NCI-H510A (cell line): ENCODE measurements at regions not wholly inside any gene's neighbourhood (a gene's known extent, or its start where the extent isn't known, plus 50 kb on each side); places are given as distances from the start of the nearest gene placed in this dataset.

Experiments
- DNase-seq: peaks from one replicate; lab custom pipeline; 2025; lab: John Stamatoyannopoulos, UW

DNA sequence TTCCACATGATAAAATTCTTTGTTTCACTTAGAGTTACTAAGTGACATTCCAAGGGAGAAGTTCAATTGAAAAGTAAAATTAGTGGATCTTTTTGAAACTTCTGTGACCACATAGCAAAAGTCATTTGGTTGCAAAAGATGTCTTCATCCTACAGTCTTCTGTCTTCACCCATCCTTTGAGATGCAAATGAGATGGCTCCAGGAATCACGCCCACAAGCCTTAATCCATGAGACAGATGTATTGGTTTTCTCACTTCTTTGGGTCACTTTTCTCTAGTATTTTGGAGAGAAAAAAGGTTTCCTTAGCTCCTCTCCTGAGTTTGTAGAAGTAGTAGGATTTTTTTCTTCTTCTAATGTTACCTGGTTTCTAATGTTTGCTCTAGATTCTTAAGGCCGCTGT is 259.5 kb upstream of the SLC10A2 start:
- no peak for DNase-seq

DNA sequence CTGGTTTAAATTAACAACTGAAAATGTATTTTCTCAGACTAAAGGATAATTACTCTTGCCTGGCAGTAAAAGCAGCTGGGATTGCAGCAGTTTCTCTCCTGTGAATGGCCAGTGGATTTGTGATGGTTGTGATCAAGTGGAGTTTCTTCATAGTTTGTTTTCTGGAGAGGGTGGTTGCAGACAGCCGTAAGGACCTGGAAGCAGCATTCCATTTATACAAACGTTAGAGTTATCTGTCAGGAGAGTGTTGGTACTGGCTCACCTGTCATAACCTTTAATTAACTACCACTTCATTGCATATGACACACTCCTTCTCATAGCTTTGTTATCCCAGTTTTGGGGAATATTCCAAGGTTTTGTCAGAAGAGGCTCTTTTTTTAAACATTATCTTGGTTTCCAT is 258.4 kb upstream of the SLC10A2 start:
- DNase-seq, result no peak

DNA sequence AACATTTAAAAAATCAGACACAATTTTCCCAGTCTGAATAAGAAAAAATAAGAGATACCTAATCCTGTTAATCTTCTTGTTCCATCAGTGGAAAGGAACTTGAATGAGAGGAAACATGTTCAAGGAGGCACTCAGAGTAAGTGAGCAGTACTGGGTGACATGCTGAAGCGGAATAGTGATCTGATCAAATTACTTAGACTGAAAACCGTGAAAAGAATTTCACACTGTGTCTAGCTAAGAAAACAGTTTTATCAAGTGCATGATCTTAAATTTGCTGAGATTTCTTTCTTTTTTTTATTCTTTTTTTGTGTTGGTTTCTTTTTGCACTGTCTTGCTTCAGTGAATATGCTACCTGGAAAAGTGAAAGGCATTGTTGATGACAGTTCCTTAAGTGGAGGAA is 249.5 kb upstream of the SLC10A2 start:
- DNase-seq, result no peak

DNA sequence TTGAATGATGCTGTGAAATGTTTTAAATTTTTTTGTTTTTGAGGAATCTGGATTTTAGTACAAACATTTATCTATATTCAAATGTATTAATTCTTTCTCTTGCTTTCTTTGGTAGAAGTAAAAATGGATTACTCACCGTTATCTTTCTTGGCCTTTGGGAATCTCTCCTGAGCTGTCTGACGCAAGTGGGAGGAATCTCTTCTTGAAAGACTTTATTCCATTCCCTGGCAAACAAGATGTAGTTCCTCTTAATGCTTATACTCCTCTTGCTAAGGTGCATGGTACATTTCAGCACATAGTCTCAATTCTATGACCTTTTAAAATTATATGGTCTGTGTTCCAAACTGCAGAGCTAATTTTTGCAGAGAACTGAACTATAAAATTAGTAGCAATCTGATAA is 246.2 kb upstream of the SLC10A2 start:
- no peak for DNase-seq

DNA sequence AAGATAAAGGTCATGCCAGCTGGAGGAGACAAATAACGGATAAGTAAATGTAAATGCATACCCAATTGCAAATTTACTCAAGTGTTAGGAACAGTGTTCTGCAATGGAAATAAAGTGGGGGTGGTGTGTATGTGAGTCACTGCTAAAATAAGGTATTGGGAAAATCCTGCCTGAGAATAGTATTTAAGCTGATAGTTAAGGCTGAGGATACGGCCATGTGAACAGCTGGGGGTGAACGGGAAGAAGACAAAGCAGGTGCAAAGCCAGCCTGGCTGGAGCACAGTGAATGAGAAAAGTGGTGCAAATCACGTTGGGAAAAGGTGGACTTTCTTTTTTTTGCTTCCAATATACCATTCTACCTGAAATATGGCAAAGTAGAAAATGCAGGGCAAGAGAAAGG is 242.4 kb upstream of the SLC10A2 start:
- DNase-seq, result no peak

DNA sequence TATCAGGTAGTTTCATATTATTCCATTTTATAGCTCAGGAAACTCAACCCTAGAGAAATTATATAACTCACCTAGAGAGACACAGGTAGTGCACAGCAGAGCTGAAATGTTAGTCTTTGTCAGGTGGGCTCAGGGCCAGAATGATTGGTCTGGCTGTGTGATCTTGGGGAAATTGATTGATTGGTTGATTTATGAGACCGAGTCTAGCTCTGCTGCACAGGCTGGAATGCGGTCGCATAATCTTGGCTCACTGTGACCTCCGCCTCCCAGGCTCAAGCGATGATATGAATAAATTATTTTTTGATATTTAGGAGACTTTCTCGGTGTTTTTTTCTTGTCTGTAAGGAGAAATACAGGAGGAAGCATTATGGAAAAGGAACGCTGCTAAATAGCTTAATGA is 239.9 kb upstream of the SLC10A2 start:
- DNase-seq, result no peak

DNA sequence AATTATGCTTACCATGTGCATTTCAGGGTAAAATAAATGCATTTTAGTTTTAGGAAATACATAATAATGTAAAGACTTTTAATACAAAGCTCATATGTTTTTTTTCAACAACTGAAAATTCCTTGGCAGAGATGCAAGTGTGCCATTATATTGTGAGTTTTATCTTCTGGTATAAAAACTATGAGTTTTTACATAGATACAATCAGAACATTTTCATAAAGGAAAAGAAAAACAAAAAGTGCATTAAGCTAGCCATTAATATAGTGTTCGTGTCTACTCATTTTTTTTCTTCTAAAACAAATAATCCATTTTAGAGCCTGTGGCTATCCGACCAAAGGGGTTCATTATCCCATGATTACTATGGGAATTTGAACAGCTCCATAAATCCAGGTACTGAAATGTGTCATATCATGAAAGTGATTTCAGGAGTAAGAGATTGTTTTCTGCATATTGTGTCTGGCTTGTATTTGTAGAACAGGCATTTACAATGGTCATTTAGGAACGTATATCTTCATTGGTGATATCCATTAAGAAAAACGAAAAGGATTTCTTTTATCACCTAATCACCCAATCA is 236.9 kb upstream of the SLC10A2 start:
- no peak for DNase-seq

DNA sequence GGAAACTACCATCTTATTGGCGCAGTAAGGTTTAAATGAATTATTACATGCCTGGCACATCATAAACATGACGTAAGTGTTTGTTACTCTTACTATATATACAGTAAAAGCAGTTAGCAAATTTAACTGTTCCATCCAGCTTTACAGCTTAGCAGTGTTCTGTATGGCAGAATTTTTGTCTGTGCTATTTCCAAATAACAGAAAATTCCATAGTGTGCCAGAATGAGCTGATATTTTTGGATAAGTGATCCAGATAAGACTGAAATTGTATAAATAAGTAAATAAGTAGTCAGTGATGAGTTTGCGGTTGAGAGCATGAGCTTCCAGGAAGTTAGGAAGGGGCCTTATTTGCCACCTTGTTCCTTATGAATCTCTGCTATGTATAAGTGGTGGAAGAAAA is 236.5 kb upstream of the SLC10A2 start:
- DNase-seq, result no peak

DNA sequence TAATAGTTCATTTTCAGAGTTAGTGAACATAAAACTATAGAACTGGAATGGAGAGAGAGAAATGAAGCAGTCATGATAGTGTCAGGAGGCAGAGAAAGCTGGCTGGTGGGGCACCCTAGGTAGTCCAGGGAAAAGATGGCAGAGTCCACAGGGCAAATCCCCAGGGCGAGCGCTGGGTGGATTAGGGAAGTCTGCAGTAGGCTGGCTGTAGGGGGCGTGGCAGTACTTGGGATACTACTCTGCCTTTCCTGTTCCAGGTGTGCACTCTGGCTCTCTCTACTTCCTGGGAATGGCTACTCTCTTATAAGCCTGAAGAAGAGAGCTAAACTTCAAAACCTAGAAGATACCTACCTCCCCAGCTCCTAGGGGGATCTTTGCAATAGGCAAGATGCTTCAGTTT is 232.9 kb upstream of the SLC10A2 start:
- no peak for DNase-seq

DNA sequence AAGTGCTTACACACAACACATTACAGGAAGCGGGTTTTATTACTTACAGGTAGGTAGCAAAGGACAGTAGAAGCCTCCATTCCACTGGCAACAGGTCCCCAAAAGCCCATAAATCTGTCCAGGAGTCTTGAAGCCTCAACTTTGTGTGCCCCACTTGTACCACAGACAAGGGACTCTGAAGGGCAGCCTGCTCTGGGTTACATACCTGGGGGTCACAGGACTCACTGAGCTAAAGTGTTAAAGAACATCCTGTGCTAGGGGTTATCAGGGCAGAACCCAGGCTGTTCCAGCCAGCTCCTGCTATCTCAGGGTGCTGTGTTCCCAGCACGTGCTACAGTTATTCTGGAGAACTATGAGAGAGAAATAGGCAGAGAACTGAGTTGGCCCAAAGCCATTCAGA is 230.9 kb upstream of the SLC10A2 start:
- no peak for DNase-seq

DNA sequence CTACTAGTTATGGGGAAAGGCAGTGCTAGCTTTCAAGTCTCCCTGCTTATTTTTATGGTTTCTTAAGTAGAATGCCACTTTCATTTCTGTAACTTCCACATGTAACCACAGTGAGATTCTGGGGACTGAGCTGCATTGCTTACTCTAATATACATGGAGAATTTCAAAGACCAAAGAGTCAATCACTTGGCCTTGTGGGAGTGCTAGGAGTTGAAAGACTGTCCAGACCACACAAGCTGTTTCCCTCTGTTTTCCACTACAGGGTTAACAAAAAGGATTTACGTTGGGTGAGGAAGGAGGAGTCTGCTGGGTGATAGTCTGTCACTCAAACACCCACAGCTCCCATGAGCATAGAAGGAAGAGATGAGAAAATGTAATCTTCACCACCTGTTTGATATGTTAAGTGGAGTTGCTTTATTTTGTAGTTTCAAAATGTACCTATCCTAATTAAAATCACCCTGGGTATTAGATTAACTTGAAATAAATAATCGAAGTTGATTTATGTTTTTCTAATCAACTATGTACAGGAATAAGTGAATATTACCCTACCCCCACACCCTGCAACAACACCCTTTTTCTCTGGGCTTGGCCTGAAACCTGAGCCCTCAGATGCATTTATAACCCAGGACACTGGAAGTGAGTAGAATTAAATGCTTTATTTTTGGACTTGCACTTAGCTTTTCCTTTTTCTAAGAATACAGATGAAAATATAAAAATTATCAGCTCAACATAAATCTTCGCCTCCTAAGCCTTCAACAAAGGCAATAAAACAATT is 225.8 kb upstream of the SLC10A2 start:
- DNase-seq, result no peak

DNA sequence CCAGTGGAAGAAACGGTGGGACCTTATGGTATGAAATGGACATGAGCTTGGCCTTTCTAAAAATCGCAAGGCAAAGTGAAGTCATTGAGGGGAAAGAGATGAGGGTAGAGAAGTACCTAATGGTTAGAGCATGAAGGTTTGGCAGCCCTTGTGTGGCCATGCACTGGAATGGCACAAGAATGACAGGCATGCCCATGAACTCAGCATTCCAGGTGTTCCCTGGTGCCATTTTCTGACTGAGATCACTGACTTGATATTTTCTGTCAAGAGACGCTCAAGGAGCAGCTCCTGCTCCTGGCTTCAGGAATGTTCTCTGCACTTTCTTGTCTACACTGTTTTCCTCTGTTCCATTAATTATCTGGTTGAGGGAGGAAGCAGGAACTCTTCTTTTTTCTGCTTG is 225.0 kb upstream of the SLC10A2 start:
- DNase-seq, result no peak

DNA sequence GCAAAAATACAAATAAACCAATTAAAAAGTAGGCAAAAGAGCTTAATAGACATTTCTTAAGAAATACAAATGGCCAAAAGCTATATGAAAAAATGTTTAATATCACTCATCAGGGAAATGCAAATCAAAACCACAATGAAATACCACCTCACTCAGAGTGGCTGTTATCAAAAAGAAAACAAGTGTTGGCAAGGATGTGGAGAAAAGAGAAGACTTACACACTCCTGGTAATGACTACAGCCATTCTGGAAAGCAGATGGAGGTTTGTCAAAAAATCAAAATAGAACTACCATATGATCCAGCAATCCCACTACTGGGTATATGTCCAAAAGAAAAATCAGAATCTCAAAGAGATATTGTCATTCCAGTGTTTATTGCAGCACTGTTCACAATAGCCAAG is 223.5 kb upstream of the SLC10A2 start:
- no peak for DNase-seq

DNA sequence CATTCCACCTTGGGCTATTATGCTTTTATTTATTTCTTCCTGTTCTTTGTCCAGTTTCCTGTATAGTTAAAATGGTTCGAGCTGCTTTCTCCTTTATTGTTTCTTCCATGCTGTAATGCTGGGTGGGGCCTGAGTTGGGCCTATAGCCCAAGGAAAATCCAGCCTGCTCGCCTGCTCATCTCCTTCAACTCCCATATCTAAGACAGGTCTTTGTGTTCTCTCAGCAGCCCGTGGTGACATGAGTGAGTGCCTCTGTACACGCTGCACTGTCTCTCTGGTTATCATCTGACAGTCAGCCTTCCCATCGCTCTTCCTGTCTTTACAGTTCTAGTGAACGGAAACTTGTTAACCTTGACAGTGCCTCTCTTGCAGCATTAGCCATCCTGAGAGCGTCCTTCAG is 221.9 kb upstream of the SLC10A2 start:
- no peak for DNase-seq

DNA sequence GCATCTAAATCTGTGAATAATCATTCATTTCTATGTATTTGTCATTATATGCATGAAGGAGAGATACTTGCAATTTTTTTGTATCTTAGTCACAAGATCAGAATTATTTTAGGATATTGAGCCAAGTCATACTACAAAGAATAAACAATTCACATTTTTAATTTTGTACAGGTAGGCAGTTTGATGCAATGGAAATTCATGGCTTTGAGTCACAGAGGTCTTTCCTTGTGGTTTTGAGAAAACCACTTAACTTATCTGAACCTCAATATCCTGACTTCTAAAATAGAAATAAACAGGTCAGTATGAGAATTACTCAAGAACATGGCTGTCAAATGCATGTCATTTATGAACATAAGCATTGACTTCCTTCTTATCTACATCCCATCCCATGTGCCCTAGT is 221.4 kb upstream of the SLC10A2 start:
- DNase-seq, result no peak

DNA sequence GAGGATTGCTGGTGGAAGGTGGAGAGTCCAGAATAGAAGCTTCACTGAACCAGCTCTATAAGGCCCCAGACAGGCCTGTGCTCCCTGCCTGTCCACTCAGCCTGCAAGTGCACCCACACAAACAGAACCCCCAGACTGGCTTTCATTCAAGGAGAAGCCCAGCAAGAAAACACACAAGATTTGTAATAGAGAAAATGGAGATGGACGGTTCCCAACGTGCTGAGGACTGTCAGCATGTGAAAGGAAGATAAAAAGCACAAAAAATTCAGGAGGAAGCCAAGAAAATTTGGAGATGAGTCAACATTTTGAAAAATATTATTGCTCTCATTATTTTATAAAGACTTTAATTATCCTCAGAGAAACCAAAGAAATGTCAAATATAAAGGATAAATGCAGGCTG is 218.2 kb upstream of the SLC10A2 start:
- DNase-seq, result no peak

DNA sequence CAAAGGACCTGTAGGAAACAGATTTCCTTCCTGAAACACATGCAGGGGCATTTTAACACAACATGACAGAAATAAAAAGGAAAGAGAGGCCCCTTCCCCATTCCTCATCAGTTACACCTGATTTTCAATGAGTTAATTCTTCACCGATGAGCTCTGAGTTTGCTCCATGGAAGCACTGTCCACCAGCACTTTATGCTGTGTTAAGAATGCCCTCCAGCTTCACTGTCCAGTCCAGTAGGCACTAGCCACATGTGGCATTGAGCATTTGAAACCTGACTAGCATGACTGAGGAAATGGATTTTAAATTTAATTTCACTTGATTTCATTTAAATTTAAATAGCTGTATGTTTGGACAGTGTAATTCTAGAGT is 217.2 kb upstream of the SLC10A2 start:
- DNase-seq, result no peak

DNA sequence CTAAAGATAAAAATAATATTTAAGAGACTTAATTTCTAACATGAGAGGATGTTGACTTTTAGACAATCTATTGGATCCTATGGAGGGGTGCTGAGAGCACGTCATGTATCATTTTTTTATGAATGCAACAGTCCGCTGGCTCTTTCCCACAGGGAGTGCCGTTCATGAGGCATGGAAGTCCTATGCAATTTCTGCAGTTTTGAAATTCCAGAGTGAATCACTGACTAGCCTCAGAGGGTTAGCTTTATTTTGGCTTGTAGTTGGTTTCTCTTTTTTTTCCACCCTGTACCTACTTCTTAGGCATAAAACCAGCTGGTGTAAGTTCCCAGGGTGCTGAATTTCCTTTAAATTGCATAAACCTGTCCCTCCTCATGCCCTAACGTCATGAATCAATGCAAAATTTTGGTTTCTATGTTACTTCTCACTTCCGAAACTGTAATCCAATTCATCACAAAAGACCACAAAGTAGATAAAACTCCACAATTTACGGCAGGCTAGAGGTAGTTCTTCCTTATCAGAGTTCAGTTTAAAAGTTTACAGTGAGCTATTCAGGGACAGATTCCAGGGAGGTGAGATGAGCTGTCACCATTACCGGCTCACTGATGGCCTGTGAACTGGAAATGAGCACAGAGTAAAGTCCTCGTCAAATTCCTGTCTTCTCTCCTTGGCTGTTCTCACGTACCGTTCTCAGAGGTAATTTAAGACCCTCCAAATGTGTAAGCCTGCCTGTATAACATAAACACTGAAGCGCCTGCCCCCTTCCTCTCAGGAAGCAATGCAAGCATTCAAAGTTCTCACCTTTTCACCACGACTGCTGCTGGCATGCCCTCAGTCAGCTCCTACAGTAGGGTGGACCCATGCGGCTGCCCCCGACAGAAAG is 216.6 kb upstream of the SLC10A2 start:
- no peak for DNase-seq

DNA sequence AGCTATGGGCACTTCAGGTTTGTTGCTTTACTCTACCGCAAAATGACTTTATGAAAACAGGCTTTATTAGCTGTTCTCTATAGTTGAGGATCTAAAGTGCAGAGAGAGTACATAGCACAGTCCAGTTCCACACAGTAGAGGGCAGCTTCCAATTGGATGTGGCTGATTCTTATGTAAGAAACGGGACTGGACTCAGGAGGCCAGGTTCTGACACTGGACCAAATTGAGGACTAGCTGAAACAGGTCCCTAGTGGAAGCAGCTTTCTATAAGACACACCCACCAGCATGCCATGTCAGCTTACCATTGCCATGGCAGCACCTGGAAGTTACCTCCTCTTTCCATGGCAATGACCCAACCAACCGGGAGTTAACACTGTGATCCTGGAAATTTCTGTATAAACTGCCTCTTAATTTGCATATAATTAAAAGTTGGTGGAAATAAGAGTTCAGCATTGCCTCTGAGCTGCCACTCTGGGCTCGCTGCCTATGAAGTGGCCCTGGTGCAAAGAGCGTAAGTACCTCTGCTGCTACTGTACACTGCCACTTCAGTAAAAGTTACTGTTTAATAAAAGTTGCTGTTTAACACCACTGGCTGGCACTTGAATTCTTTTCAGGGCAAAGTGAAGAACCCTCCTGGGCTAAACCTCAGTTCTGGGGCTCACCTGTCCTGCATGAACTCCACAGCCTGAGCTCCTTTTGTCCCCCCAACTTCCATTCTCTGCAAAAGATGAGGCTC is 211.9 kb upstream of the SLC10A2 start:
- DNase-seq, result no peak

DNA sequence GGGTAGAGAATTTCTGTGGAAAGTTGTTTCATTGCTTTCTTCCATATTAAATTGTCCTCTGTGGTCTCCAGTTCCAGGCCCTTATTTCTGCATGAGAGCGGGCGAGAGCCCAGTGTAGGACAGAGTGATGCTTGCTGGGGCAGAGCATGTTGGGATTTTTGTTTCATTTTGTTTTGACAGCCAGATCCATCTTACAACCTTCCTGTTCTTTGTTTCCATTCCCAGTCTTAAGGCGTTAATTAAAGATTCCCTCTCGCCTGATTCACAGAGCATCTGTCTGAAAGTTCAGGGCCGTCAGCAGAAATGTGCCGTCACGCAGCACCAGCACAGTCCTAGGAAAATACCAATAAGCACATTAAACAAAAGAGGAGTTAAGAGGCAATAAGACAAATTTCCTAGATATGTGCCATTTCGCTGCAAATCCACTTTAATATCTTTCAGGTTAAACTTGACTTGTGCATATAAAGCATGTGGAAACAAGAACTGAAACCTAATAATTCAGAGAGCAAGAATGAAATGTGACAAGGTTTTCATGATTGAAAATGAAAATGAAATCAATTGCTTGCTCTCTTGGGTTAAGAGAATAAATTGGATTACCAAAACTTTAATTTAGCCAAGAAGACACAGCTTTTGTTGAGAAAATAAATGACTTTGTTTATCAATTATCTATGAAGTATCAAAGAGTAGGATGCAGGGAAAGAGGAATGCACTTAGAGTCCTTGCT is 210.7 kb upstream of the SLC10A2 start:
- DNase-seq, result no peak

DNA sequence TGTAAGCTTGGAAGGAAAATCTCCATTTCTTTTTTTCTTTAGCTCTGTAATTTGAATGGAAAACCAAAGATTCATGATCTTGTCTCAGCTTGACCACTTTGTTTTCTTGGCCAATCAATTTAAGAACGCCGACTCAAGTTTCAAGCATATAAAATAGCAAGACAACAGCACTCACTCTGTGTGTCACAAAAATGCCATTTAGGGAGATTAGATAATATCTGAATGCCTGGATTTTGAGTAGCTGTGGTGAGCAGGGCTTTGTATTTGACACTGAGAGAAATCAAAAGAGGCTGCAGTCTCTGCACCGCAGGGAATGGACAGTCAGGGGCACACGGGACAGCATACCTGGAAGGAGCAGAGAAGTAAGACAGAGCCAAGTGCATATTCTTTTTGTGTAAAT is 209.5 kb upstream of the SLC10A2 start:
- no peak for DNase-seq

DNA sequence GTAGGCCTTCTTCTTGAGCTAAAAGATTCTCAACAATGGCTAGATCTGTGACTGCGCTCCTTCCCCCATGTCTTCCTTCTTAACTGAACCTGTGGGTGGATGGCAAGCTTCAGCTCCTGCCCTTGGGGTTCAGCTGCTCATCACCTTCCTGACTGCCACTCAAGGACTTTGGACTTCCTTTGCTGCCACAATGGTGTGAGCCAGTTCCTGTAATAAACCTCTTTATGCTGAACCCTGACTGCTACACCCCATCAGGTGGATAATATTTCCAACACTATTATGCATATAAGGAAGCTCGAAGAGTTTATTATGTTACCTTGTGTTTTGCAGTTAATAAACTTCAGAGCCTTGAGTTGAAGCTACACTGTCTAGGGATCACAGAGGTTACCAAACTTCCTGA is 208.9 kb upstream of the SLC10A2 start:
- no peak for DNase-seq
